ACC112 (cell line): ENCODE measurements at regions not wholly inside any gene's neighbourhood (a gene's known extent, or its start where the extent isn't known, plus 50 kb on each side); places are given as distances from the start of the nearest gene placed in this dataset.
"Not testable (repeated sequence)": the region's sequence is repeated elsewhere in the genome, so short reads cannot be mapped to it uniquely, and the experiment has no call there.

Experiments used
- H2AFZ ChIP-seq: fragments of 200-600 bp; sonication (generic); one replicate; pipeline ENCODE4 v1.6.0; 2017; ENCODE audit warnings: antibody characterized with exemption, low read length; ENCODE audit not compliant: unreplicated experiment
- H3K27ac ChIP-seq: fragments of 200-600 bp; sonication (generic); 2 replicates; pipeline ENCODE4 v1.5.1; 2014; ENCODE audit warnings: low read depth, mild to moderate bottlenecking, antibody characterized with exemption, low read length, moderate library complexity
- H3K27me3 ChIP-seq: fragments of 200-600 bp; sonication (generic); 2 replicates; pipeline ENCODE4 v1.6.1; 2014; ENCODE audit warnings: mild to moderate bottlenecking, antibody characterized with exemption, low read length, moderate library complexity, mixed read lengths; ENCODE audit not compliant: insufficient read depth
- H3K36me3 ChIP-seq: fragments of 200-600 bp; sonication (generic); 2 replicates; pipeline ENCODE4 v1.6.1; 2016; ENCODE audit warnings: mild to moderate bottlenecking, antibody characterized with exemption, low read length, moderate library complexity, mixed read lengths; ENCODE audit not compliant: insufficient read depth
- H3K4me1 ChIP-seq: fragments of 200-600 bp; sonication (generic); one replicate; pipeline ENCODE4 v1.6.1; 2016; ENCODE audit warnings: low read length, mixed read lengths; ENCODE audit not compliant: insufficient read depth, unreplicated experiment, control insufficient read depth
- H3K4me3 ChIP-seq: fragments of 200-600 bp; sonication (generic); 2 replicates; pipeline ENCODE4 v1.5.1; 2014; ENCODE audit warnings: mild to moderate bottlenecking, low read depth, low read length
- H3K79me2 ChIP-seq: fragments of 200-600 bp; sonication (generic); one replicate; pipeline ENCODE4 v1.6.0; 2016; ENCODE audit warnings: low read length; ENCODE audit not compliant: control insufficient read depth, unreplicated experiment, insufficient read depth

DNA sequence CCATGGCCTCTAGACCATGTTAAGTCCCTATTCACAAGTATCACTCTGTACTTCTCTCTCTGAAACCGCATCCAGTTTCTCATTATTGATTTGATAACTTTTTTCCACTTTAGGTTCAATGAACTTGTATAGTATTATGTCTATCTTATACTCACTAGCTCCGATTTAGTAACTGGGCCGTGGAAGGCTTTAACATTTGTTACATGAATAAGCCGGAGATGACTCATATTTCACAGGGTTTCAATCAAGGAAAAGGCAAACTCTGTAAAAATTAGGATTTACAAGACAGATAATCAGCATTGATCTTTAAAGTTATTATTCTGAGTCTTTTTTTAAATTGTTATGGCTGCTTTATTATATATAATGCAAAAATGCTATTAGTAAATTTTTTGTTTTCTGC, 662.2 kb upstream of the CNTN5 start:
- Histone ChIP-seq H3K36me3 (no peaks in the 10 kb centered on the region), H2AFZ (no peak overlapping the region), H3K79me2 (no peaks in the 10 kb centered on the region), H3K27me3 (no peaks in the 10 kb centered on the region), H3K27ac (no peak overlapping the region), H3K4me1 (no peaks in the 10 kb centered on the region), H3K4me3 (no peak overlapping the region)

DNA sequence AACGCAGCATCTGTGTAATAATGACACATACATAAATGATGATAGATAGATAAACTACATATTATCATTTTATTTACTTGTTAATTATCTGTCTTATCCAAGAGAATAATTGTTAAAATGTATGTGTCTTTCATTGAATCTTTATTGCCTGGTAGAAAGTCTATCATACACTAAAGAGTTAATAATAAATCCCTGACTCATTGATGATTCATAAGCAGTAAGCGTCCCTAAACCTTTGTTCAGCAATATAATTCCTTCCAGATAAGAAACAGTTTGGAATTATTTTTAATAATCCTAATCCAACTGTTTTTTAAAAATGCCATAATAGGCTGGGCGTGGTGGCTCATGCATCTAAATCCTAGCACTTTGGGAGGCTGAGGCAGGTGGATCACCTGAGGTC, 655.6 kb upstream of the CNTN5 start:
- H3K4me1 ChIP-seq, result peaks cover 6% of the 10 kb centered on the region
- no peak overlapping the region for H2AFZ ChIP-seq
- no peaks in the 10 kb centered on the region for H3K36me3 ChIP-seq
- no peak overlapping the region for H3K4me3 ChIP-seq
- no peaks in the 10 kb centered on the region for H3K79me2 ChIP-seq
- H3K27me3 ChIP-seq, result no peaks in the 10 kb centered on the region
- no peak overlapping the region for H3K27ac ChIP-seq

DNA sequence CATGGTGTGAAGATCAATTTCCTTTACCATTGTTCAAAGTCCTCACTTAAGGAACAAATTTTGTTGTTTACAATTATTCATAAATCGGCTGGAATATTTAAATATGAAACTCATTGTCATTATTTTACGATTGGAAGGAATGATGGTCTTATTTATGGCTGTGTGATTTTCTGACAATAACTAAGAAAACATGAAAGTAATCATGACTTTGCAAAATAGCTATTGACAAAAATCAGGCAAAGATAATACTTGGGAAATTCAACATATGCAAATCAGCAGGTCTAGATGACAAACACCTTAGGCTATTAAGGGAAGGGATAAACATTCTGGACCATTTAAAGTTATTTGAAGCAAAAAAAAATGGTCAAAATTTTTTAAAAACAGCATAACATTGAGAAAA, 654.8 kb upstream of the CNTN5 start:
- H3K27me3 ChIP-seq, result no peaks in the 10 kb centered on the region
- H3K4me1 ChIP-seq, result peaks cover 6% of the 10 kb centered on the region
- no peaks in the 10 kb centered on the region for H3K79me2 ChIP-seq
- H3K4me3 ChIP-seq, result no peak overlapping the region
- H2AFZ ChIP-seq, result no peak overlapping the region
- no peaks in the 10 kb centered on the region for H3K36me3 ChIP-seq
- no peak overlapping the region for H3K27ac ChIP-seq

DNA sequence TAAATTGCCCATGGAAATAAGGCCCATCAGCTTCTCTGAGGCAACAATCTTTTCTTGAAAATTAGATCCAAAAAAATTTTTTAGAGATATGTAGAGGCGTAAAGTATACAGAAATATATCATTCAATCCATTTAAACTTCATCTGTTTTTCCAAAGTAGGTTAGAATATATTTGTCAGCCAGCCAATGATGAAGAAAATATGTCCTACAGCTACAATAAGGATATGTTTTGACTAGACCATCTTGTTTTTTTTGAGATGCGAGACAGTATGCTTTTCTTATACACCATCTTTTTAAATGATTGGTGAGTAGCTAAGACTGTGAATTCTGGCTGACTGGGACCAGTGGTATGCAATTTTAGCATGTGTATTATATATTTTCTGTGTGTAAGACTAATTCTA, 630.4 kb upstream of the CNTN5 start:
- Histone ChIP-seq H2AFZ (no peak overlapping the region), H3K36me3 (no peaks in the 10 kb centered on the region), H3K27me3 (no peaks in the 10 kb centered on the region), H3K27ac (no peak overlapping the region), H3K4me3 (no peak overlapping the region), H3K79me2 (no peaks in the 10 kb centered on the region), H3K4me1 (no peaks in the 10 kb centered on the region)

DNA sequence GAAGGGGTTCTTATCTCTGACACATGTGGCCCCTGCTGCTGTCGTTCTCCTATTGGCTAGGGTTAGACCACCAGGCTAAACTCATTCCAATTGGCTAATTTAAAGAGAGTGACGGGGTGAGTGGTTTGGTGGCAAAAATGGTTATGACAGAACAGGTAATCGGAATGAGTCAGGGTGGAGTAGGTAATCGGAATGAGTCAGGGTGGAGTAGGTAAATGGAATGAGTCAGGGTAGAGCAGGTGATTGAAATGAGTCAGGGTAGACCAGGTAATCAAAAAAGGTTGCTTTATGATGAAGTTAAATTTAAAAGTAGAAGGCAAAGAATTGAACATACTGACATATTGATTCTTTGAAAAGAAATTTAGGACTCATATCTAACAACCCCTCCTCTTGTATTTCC, 626.2 kb upstream of the CNTN5 start:
- not testable (repeated sequence) for H2AFZ ChIP-seq, H3K27me3 ChIP-seq, H3K4me3 ChIP-seq, H3K36me3 ChIP-seq, H3K4me1 ChIP-seq, H3K27ac ChIP-seq, H3K79me2 ChIP-seq

DNA sequence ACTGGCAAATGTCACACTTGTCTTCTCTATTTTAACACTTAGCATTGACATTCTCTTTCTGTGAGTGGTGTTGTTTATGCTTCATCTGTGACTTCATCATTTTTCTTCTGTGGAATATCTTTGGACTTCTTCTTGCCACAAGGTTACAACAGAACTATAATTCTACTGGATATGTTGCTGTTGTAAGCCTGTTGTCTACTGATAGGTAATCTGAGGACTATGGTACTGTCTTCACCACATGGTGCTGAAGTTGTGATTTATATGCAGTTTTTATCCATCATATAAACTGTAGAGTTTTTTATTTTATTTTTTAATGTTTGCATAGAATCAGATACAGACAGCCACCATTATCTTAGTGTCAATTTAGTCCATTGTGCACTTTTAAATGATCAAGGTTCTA, 622.2 kb upstream of the CNTN5 start:
- Histone ChIP-seq H3K4me3 (no peak overlapping the region), H2AFZ (no peak overlapping the region), H3K79me2 (no peaks in the 10 kb centered on the region), H3K36me3 (no peaks in the 10 kb centered on the region), H3K27me3 (no peaks in the 10 kb centered on the region), H3K27ac (no peak overlapping the region), H3K4me1 (no peaks in the 10 kb centered on the region)

DNA sequence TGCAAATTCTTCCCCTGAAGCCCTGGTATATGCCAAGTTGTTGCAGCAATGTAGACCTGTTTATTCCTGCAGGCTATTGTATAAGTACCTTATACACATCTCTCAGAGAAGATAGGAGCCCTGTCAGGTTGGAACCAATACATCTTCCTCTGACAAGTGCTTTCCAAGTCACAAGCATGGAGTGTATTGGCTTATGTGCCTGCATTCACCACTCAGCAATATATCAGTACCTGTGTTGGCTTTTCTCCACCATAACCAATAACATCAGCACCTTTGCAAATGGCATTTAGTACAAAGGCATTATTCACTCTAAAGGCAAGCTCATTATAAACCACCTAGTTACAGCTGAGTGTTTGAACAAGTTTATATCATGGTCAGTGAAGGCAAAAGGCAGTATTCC, 611.7 kb upstream of the CNTN5 start:
- Histone ChIP-seq H3K4me1 (no peaks in the 10 kb centered on the region), H3K27me3 (no peaks in the 10 kb centered on the region), H3K36me3 (no peaks in the 10 kb centered on the region), H3K79me2 (no peaks in the 10 kb centered on the region), H2AFZ (no peak overlapping the region), H3K4me3 (no peak overlapping the region), H3K27ac (no peak overlapping the region)

DNA sequence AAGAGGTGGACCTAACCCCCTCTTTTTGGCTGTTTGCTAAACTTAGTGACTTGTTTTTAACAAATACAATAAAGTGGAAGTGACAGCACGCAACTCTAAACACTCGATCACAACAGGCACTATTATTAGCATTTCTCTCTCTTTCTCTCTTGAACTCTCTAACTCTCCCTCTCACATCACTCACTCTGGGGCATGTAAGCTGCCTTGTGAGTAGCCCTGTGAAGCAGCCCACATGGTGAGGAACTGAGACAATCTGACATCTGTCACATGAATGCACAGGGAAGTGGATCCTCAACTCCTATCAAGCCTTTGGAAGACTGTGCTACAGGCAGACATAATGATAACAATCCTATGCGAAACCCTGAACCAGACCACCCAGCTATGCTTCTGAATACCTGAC, 609.0 kb upstream of the CNTN5 start:
- Histone ChIP-seq H3K27ac (no peak overlapping the region), H3K27me3 (no peaks in the 10 kb centered on the region), H3K79me2 (no peaks in the 10 kb centered on the region), H3K4me3 (no peak overlapping the region), H3K4me1 (no peaks in the 10 kb centered on the region), H2AFZ (no peak overlapping the region), H3K36me3 (no peaks in the 10 kb centered on the region)

DNA sequence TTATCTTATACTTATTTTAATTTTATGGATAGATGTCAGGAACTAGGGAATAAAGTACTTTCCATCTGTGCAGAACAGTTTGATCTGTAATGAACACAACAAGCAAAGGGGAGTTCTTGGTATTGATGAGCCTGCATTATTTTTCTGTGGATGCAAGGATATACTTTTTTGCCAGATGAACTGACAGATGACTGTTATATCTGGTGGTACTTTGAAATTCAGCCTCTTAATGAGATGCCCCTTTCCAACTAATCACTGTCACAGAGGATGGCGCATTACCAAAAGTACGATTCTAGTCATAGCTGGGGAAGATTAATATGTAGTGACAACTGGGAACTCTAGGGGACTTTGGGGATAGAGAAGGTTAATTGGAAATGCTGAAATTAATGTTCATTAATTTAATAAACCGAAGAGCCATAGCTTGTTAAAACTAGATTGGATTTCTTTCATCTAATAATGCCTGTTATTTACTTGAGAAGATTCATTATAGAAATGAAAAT, 603.4 kb upstream of the CNTN5 start:
- no peaks in the 10 kb centered on the region for H3K79me2 ChIP-seq
- no peak overlapping the region for H3K27ac ChIP-seq
- no peaks in the 10 kb centered on the region for H3K4me1 ChIP-seq
- no peak overlapping the region for H3K4me3 ChIP-seq
- no peaks in the 10 kb centered on the region for H3K36me3 ChIP-seq
- no peak overlapping the region for H2AFZ ChIP-seq
- no peaks in the 10 kb centered on the region for H3K27me3 ChIP-seq

DNA sequence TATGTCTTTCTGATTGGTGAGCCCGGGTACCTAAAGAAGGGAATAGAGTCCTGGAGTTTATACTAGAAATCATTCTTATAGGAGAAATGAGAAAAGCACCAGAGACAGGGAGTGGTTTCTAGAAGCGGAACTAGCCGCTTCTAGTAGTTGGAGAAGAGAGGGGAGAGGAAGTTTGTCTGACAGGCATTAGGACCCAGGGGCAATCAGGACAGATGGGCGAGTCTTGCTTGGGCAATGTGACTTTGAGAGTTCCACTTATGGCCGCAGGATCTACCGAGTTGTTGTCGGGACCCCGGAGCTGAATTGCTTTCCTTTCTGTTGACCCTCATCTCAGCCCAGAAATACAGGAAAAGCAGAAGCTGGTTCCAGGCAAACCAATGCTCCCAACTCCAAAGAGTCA, 596.8 kb upstream of the CNTN5 start:
- H3K4me1 ChIP-seq, result no peaks in the 10 kb centered on the region
- no peak overlapping the region for H3K4me3 ChIP-seq
- H3K27ac ChIP-seq, result no peak overlapping the region
- H3K27me3 ChIP-seq, result no peaks in the 10 kb centered on the region
- H2AFZ ChIP-seq, result no peak overlapping the region
- H3K36me3 ChIP-seq, result no peaks in the 10 kb centered on the region
- H3K79me2 ChIP-seq, result no peaks in the 10 kb centered on the region

DNA sequence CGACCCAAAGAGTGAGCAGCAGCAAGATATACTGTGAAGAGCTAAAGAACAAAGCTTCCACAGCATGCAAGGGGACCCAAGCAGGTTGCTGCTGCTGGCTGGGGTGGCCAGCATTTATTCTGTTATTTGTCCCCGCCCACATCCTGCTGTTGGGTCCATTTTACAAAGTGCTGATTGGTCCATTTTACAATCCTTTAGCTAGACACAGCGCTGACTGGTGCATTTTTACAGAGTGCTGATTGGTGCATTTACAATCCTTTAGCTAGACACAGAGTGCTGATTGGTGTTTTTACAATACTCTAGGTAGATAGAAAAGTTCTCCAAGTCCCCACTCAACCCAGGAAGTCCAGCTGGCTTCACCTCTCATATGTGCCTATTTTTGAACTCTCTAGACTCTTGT, 596.0 kb upstream of the CNTN5 start:
- not testable (repeated sequence) for H3K36me3 ChIP-seq, H3K27ac ChIP-seq, H2AFZ ChIP-seq, H3K4me1 ChIP-seq, H3K27me3 ChIP-seq, H3K79me2 ChIP-seq, H3K4me3 ChIP-seq
